ENCODE measurements at regions not wholly inside any gene's neighbourhood (a gene's known extent, or its start where the extent isn't known, plus 50 kb on each side); places are given as distances from the start of the nearest gene placed in this dataset.
"Not testable (repeated sequence)": the region's sequence is repeated elsewhere in the genome, so short reads cannot be mapped to it uniquely, and the experiment has no call there.

DNA sequence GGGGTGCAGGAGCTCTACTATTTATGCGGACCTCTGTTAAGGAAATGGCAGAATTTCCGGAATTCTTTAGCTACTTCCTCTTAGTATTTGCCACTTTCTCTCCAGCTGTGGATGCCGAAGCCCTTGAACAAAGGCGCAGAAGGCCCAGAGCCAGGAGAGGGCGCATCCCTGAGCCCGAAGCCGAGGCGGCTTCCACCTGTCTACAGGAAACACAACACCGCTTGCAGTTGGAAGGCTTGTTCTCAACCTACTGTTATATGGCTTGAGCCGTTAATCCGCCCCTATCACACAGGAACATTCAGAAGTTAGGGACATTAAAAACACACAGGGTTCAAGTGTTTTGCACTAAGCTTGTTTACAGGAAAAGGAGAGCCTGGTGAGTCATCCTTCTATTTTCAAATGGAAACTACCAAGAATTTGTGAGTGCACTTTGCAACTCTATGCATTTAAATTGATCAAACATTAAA is 417.1 kb downstream of the BCKDHB start:
- no peak for DNase-seq (ENCODE audit: low spot score)
- H3K27me3 Mint-ChIP-seq (ENCODE audit: low read depth), result no peaks in the 10 kb centered on the region
- H3K36me3 Mint-ChIP-seq (ENCODE audit: low read depth), result no peaks in the 10 kb centered on the region
- H3K4me1 Mint-ChIP-seq (ENCODE audit: low read depth), result peaks cover 14% of the 10 kb centered on the region
- no peaks in the 10 kb centered on the region for H3K9me3 Mint-ChIP-seq
- peak overlapping the region; percentile 63 for H3K27ac Mint-ChIP-seq
- H3K4me3 Mint-ChIP-seq (ENCODE audit: low read depth), result no peak overlapping the region
- intact Hi-C loops (cut with micrococcal nuclease), result no loop called here

DNA sequence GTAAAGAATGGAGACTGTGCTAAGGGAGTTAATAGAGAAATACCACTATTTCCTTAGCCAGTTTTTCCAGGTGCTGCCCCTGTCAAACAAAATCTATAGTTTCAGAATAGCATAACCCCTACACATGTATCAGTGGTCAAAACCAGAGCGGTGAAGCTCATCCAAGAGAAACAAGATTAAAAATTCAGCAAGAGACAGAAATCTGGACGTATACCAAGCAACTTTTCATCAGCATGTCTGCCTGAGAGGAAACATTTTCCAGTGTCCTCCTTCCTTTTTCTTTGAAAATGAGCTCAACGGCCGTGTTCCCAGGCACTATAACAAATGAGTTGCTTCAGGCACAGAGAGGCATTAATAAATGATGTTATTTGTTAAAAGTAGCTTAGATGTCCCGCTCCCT is 416.5 kb downstream of the BCKDHB start:
- peaks cover 14% of the 10 kb centered on the region for H3K4me1 Mint-ChIP-seq (ENCODE audit: low read depth)
- intact Hi-C loops (cut with micrococcal nuclease), result no loop called here
- no peaks in the 10 kb centered on the region for H3K36me3 Mint-ChIP-seq (ENCODE audit: low read depth)
- no peaks in the 10 kb centered on the region for H3K9me3 Mint-ChIP-seq
- DNase-seq (ENCODE audit: low spot score), result no peak
- H3K4me3 Mint-ChIP-seq (ENCODE audit: low read depth), result no peak overlapping the region
- no peaks in the 10 kb centered on the region for H3K27me3 Mint-ChIP-seq (ENCODE audit: low read depth)
- no peak overlapping the region for H3K27ac Mint-ChIP-seq

GRCh38 chr6:80522576-80522975 is 416.1 kb downstream of the BCKDHB start:
- no peak overlapping the region for H3K4me3 Mint-ChIP-seq (ENCODE audit: low read depth)
- H3K27me3 Mint-ChIP-seq (ENCODE audit: low read depth), result no peaks in the 10 kb centered on the region
- no peaks in the 10 kb centered on the region for H3K9me3 Mint-ChIP-seq
- intact Hi-C loops (cut with micrococcal nuclease), result no loop called here
- DNase-seq (ENCODE audit: low spot score), result no peak
- peaks cover 14% of the 10 kb centered on the region for H3K4me1 Mint-ChIP-seq (ENCODE audit: low read depth)
- no peak overlapping the region for H3K27ac Mint-ChIP-seq
- no peaks in the 10 kb centered on the region for H3K36me3 Mint-ChIP-seq (ENCODE audit: low read depth)

DNA sequence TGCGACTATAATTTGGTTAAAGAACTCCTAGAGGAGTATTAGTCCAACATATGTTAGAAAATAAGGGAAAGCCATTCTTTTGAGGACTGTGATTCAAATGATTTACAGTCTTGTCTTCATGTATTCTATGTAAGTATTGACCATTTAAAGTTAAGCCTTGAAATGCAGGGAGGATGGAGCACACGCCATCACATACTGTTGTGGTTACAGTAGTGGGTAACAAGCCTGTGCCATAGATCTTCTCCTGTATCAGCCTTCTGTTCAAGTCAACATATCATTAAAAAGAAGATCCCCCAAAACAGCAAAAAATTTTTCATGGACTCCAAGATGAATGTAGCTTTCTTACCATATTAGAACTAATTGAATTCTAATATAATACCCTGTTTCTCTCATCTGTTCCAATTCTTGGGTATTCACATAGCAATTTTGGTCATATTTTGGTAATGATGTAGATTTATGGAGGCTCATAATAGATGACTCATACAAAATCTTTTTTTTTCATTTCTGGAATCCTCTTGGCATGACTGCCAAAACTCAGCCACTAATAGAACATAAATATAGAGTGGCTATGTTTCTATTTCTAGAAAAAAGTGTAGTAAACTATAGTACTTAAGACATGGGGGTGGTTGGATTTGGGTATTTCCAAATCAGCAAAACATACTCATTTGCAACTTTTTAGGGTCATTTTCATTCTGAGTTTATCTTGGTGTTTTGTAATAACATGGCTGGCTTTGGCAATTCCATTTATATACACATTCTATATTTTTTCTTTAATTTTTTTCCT is 413.5 kb downstream of the BCKDHB start:
- Mint-ChIP-seq H3K27me3 (ENCODE audit: low read depth) (no peaks in the 10 kb centered on the region), H3K9me3 (no peaks in the 10 kb centered on the region), H3K4me3 (ENCODE audit: low read depth) (no peak overlapping the region), H3K27ac (no peak overlapping the region), H3K4me1 (ENCODE audit: low read depth) (peaks cover 14% of the 10 kb centered on the region), H3K36me3 (ENCODE audit: low read depth) (no peaks in the 10 kb centered on the region)
- DNase-seq (ENCODE audit: low spot score), result no peak
- intact Hi-C loops (cut with micrococcal nuclease), result no loop called here

DNA sequence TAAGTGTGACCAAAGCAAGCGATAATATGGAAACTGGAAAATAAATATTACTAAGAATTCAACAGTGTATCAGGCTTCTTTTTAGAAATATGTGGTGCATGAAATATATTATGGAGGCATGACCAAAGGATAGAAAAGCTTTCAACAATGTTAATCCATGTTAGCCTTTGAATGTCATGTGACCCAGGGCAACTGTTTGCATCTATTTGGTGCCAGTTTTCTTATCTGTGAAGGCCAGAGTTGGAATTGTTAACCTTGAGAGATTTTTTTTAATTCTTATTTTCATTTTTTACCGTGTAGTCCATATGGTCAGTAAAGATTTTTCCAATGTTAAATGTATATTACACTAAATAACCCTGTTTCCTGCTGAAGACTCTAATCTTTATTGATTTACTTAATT is 411.1 kb downstream of the BCKDHB start:
- peaks cover 3% of the 10 kb centered on the region for H3K27me3 Mint-ChIP-seq (ENCODE audit: low read depth)
- H3K4me3 Mint-ChIP-seq (ENCODE audit: low read depth), result no peak overlapping the region
- H3K27ac Mint-ChIP-seq, result no peak overlapping the region
- intact Hi-C loops (cut with micrococcal nuclease), result no loop called here
- H3K9me3 Mint-ChIP-seq, result no peaks in the 10 kb centered on the region
- no peak for DNase-seq (ENCODE audit: low spot score)
- no peaks in the 10 kb centered on the region for H3K4me1 Mint-ChIP-seq (ENCODE audit: low read depth)
- no peaks in the 10 kb centered on the region for H3K36me3 Mint-ChIP-seq (ENCODE audit: low read depth)

GRCh38 chr6:80510521-80510920 is 404.1 kb downstream of the BCKDHB start:
- H3K27me3 Mint-ChIP-seq (ENCODE audit: low read depth); H3K4me1 Mint-ChIP-seq (ENCODE audit: low read depth); DNase-seq (ENCODE audit: low spot score); intact Hi-C loops (cut with micrococcal nuclease); H3K36me3 Mint-ChIP-seq (ENCODE audit: low read depth); H3K27ac Mint-ChIP-seq; H3K4me3 Mint-ChIP-seq (ENCODE audit: low read depth); H3K9me3 Mint-ChIP-seq: not testable (repeated sequence)

DNA sequence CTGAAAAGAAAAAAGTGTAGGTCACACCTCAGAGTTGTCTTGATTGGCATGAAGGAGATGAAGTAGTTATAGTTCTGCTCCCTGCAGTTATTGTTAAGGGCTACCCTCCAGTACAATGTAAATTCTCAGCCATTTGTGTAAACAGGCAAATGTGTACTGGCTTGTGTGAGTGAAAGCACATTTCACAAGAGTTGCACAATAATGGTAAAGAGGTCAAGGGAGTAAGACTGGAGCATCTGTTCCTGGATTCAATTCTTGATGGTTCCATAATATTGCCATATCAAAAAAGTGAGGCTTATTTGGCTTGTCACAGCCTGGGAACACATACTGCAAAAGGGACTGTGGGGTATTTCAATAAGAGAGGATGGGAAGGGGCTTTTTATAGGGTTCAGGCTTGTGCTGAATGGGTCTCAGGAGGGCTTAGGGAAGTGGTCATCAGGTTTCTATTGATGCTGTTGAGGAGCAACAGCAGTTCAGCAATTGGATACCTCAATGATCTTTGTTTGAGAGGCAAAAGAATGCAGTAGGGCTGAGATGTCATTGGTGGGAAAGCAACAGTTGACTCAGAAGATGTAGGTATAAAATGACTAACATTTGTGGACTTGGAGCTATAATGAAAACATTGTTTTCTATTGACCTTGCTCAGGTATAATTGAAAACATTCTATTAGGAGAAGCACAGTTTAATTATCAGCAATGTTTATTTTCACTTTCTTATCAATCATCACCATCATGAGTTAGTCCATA is 402.6 kb downstream of the BCKDHB start:
- H3K4me1 Mint-ChIP-seq (ENCODE audit: low read depth), result no peaks in the 10 kb centered on the region
- no peaks in the 10 kb centered on the region for H3K27me3 Mint-ChIP-seq (ENCODE audit: low read depth)
- no peak overlapping the region for H3K27ac Mint-ChIP-seq
- H3K4me3 Mint-ChIP-seq (ENCODE audit: low read depth), result no peak overlapping the region
- no peaks in the 10 kb centered on the region for H3K9me3 Mint-ChIP-seq
- H3K36me3 Mint-ChIP-seq (ENCODE audit: low read depth), result no peaks in the 10 kb centered on the region
- intact Hi-C loops (cut with micrococcal nuclease), result no loop called here
- DNase-seq (ENCODE audit: low spot score), result no peak

DNA sequence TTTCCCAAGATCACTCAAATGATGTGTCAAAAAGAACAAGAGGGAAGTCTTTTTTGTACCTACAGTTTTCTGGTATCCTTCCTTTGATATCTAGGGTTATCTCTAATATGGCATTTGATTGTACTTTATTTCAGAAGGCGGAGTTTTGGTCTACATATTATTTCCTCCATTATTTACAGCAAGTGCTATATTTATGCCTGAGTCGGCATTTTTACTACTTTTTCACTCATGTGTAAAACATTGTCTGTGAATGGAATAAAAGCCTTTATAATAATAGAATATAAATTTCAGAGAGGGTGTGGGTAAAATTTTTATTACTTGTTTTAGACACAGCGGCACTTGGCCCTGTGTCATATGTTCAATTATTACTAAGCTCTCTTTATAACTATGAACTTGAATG is 398.4 kb downstream of the BCKDHB start:
- Mint-ChIP-seq H3K27me3 (ENCODE audit: low read depth) (no peaks in the 10 kb centered on the region), H3K27ac (no peak overlapping the region), H3K4me1 (ENCODE audit: low read depth) (no peaks in the 10 kb centered on the region), H3K36me3 (ENCODE audit: low read depth) (no peaks in the 10 kb centered on the region), H3K9me3 (no peaks in the 10 kb centered on the region), H3K4me3 (ENCODE audit: low read depth) (no peak overlapping the region)
- intact Hi-C loops (cut with micrococcal nuclease), result no loop called here
- no peak for DNase-seq (ENCODE audit: low spot score)

- H3K4me3 Mint-ChIP-seq (ENCODE audit: low read depth), result no peak overlapping the region
- no peaks in the 10 kb centered on the region for H3K36me3 Mint-ChIP-seq (ENCODE audit: low read depth)
- no peaks in the 10 kb centered on the region for H3K27me3 Mint-ChIP-seq (ENCODE audit: low read depth)
- no peaks in the 10 kb centered on the region for H3K4me1 Mint-ChIP-seq (ENCODE audit: low read depth)
- intact Hi-C loops (cut with micrococcal nuclease), result no loop called here
- no peaks in the 10 kb centered on the region for H3K9me3 Mint-ChIP-seq
- no peak overlapping the region for H3K27ac Mint-ChIP-seq
- DNase-seq (ENCODE audit: low spot score), result no peak
Measured at GRCh38 chr6:80503660-80504059, 397.2 kb downstream of the BCKDHB start.

- Mint-ChIP-seq H3K27ac (no peak overlapping the region), H3K36me3 (ENCODE audit: low read depth) (no peaks in the 10 kb centered on the region), H3K4me3 (ENCODE audit: low read depth) (no peak overlapping the region), H3K4me1 (ENCODE audit: low read depth) (no peaks in the 10 kb centered on the region), H3K9me3 (no peaks in the 10 kb centered on the region), H3K27me3 (ENCODE audit: low read depth) (no peaks in the 10 kb centered on the region)
- intact Hi-C loops (cut with micrococcal nuclease), result no loop called here
- no peak for DNase-seq (ENCODE audit: low spot score)
Measured at GRCh38 chr6:80502871-80503270, 396.4 kb downstream of the BCKDHB start.

DNA sequence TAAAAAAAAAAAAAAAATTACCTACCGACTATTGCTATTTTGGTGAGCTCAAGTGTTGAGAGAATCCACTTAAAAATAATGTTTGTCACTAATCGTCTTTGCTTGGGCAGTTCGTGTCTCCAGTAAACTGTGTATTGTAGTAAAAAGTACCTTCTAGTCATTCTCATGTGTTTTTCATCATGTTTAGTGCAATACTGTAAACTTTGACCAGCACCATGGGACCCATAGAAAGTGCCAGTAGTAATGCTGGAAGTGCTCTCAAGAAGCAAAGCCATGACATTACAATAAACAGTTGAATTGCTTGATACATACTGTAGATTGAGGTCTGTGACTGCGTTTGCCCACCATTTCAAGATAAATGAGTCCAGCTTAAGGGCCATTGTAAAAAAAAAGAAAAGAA is 395.2 kb downstream of the BCKDHB start:
- intact Hi-C loops (cut with micrococcal nuclease), result no loop called here
- H3K4me1 Mint-ChIP-seq (ENCODE audit: low read depth), result no peaks in the 10 kb centered on the region
- no peak overlapping the region for H3K4me3 Mint-ChIP-seq (ENCODE audit: low read depth)
- H3K27ac Mint-ChIP-seq, result no peak overlapping the region
- H3K36me3 Mint-ChIP-seq (ENCODE audit: low read depth), result no peaks in the 10 kb centered on the region
- no peaks in the 10 kb centered on the region for H3K27me3 Mint-ChIP-seq (ENCODE audit: low read depth)
- no peak for DNase-seq (ENCODE audit: low spot score)
- no peaks in the 10 kb centered on the region for H3K9me3 Mint-ChIP-seq

GRCh38 chr6:80497696-80498486 is 391.4 kb downstream of the BCKDHB start:
- H3K27ac Mint-ChIP-seq; H3K27me3 Mint-ChIP-seq (ENCODE audit: low read depth); intact Hi-C loops (cut with micrococcal nuclease); H3K4me1 Mint-ChIP-seq (ENCODE audit: low read depth); DNase-seq (ENCODE audit: low spot score); H3K9me3 Mint-ChIP-seq; H3K4me3 Mint-ChIP-seq (ENCODE audit: low read depth); H3K36me3 Mint-ChIP-seq (ENCODE audit: low read depth): not testable (repeated sequence)
